Right cardiac atrium (tissue), 5 donors: ENCODE measurements at regions not wholly inside any gene's neighbourhood (a gene's known extent, or its start where the extent isn't known, plus 50 kb on each side); places are given as distances from the start of the nearest gene placed in this dataset.

Experiments
- ATAC-seq, 2 donors: fragments of 200-7000 bp; cut with Tn5 transposase; one replicate each; pipeline versions ENCODE4 v1.8.0 to v1.9.1; 2020; ENCODE audit warnings: moderate library complexity in 2 of 2, mild to moderate bottlenecking in 1 of 2
- DNase-seq, 3 donors: peaks; one replicate each; pipeline ENCODE4 v3.0.0-alpha.2; 2020
- H3K27ac ChIP-seq: one replicate; pipeline ENCODE4 v1.5.1; 2013; ENCODE audit warnings: mild to moderate bottlenecking, low read length, control low read depth, moderate library complexity
- H3K27me3 ChIP-seq: one replicate; pipeline ENCODE4 v1.6.1; 2013; ENCODE audit not compliant: control insufficient read depth, insufficient read depth
- H3K4me1 ChIP-seq: one replicate; pipeline ENCODE4 v1.6.1; 2013; ENCODE audit warnings: low read length; ENCODE audit not compliant: control insufficient read depth, insufficient read depth
- H3K4me3 ChIP-seq: one replicate; pipeline ENCODE4 v1.5.1; 2013; ENCODE audit warnings: low read length, control low read depth
- H3K9me3 ChIP-seq: one replicate; pipeline ENCODE4 v1.6.1; 2013; ENCODE audit warnings: low read length; ENCODE audit not compliant: control insufficient read depth
- WGBS: extraction: QIAGEN DNeasy Blood & Tissue Kit; methylation state at CpG from one replicate; pipeline ENCODE4 v1.1.7; 2013; 5-methylcytosine and 5-hydroxymethylcytosine counted together
- intact Hi-C, 4 donors: fragments of 100-400 bp; cut with DNase I; formaldehyde crosslinking; loops; one replicate each; pipeline versions ENCODE4 v1.11.0 to v1.14.0; 2022 to 2023
- donor health status: healthy with polysubstance abuse.
- donor health status: DM: no; HTN: yes; CAD: no.
- donor health status: DM: no; HTN: no; CAD: no.
- donor health status: DM: no; HTN: yes; CAD: no; lungs with severe emphysema.
- donor health status: DM: yes; HTN: yes; CAD: no.

- no peak for DNase-seq
- Histone ChIP-seq H3K27ac (no peak overlapping the region), H3K27me3 (no peaks in the 10 kb centered on the region), H3K4me1 (peaks cover 3% of the 10 kb centered on the region), H3K9me3 (no peaks in the 10 kb centered on the region), H3K4me3 (no peak overlapping the region)
- intact Hi-C loops: no loop called here
- 96% methylated on average over 3 of the region's 3 CpGs for WGBS
- no peak for ATAC-seq
These were observed 198.5 kb upstream of the NEBL start for GRCh38 chr10:21095494-21096055.

DNA sequence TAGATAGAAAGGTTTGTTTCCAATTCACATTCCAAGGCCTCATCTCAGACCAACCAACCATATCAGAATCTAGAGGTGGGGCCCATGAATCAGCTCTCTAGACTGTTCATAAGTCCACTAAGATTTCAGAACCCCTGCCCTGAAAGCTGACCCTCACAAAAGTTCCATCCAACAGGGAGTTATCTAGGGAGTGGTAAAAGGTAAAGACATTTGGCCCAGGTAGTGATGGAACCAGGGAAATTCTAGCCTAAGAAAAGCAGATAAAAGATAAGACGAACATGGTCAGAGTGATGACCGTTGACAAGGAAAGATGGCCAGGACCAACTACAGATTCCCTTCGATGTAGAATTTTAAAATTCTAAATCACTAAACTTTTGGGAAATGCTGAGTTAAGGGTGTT is 198.0 kb upstream of the NEBL start:
- H3K27me3 ChIP-seq: no peaks in the 10 kb centered on the region
- H3K4me3 ChIP-seq: no peak overlapping the region
- H3K27ac ChIP-seq: no peak overlapping the region
- intact Hi-C loops: no loop called here
- no peak for DNase-seq
- H3K9me3 ChIP-seq: no peaks in the 10 kb centered on the region
- no peak for ATAC-seq
- 87% methylated on average over 3 of the region's 3 CpGs for WGBS
- H3K4me1 ChIP-seq: peaks cover 3% of the 10 kb centered on the region

GRCh38 chr10:21092683-21093524 is 195.8 kb upstream of the NEBL start:
- intact Hi-C loops: no loop called here
- no peak for DNase-seq
- ATAC-seq: no peak
- Histone ChIP-seq H3K9me3 (no peaks in the 10 kb centered on the region), H3K4me3 (no peak overlapping the region), H3K4me1 (peaks cover 3% of the 10 kb centered on the region), H3K27me3 (no peaks in the 10 kb centered on the region), H3K27ac (no peak overlapping the region)
- 50% methylated on average over 5 of the region's 5 CpGs for WGBS

- Histone ChIP-seq H3K4me3 (no peak overlapping the region), H3K27ac (no peak overlapping the region), H3K9me3 (no peaks in the 10 kb centered on the region), H3K4me1 (peaks cover 3% of the 10 kb centered on the region), H3K27me3 (no peaks in the 10 kb centered on the region)
- 80% methylated on average over 6 of the region's 6 CpGs for WGBS
- intact Hi-C loops: no loop called here
- DNase-seq: no peak
- no peak for ATAC-seq
These were observed 193.5 kb upstream of the NEBL start for GRCh38 chr10:21090609-21091082.

- WGBS: 68% methylated on average over 4 of the region's 4 CpGs
- Histone ChIP-seq H3K27ac (no peak overlapping the region), H3K4me1 (no peaks in the 10 kb centered on the region), H3K4me3 (no peak overlapping the region), H3K27me3 (no peaks in the 10 kb centered on the region), H3K9me3 (no peaks in the 10 kb centered on the region)
- intact Hi-C loops: loop anchor here in 1 of 4 donors (10.0 kb wide), 1 partner anchor 177 kb away; no protein-coding TSS in a partner anchor
- ATAC-seq (no peak), DNase-seq (no peak)
These were observed 190.4 kb upstream of the NEBL start for GRCh38 chr10:21087476-21087875.

DNA sequence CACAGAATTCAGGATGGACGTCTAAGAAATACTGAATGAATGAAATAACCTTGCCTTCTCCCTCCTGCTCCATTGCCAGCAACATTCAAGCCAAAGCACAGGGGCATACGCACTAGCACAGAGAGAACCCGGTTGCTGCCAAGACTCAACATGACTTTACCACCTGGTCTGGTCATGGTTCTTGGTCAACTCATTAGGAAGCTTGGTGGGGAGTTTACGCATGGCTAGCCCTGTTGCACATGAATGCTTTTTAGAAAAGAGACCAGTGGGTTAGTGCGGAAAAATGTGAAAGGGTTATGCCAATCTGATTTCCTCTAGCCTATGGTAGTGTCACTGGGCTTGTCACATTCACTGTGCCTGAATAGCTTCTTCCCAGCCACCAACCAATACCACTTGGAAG is 187.6 kb upstream of the NEBL start:
- no peak for ATAC-seq
- Histone ChIP-seq H3K4me1 (no peaks in the 10 kb centered on the region), H3K9me3 (no peaks in the 10 kb centered on the region), H3K27me3 (no peaks in the 10 kb centered on the region), H3K4me3 (no peak overlapping the region), H3K27ac (no peak overlapping the region)
- intact Hi-C loops: loop anchor here in 2 of 4 donors (5.0 to 10.0 kb wide), 2 partner anchors 180 to 183 kb away; no protein-coding TSS in a partner anchor
- no peak for DNase-seq
- 93% methylated on average over 5 of the region's 5 CpGs for WGBS

DNA sequence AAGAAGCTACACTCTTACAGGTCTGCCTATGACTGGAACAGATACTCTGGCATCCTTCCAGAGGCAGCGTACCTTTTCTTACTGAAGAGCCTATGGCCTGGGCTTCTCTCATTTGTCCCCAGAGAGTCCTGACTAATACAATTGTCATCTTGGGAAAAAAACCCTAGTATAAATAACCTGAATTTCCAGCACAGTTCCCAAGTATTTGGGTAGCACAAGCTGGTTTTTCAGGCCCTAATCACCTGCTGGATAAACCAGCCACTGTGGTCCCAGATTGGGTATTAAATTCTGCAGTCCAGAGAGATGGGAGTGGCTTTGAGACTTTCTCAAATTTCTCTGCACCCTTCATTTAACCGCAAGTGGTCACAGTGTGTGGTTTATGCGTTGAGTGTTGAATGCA is 186.8 kb upstream of the NEBL start:
- Histone ChIP-seq H3K27me3 (no peaks in the 10 kb centered on the region), H3K4me3 (no peak overlapping the region), H3K4me1 (no peaks in the 10 kb centered on the region), H3K9me3 (no peaks in the 10 kb centered on the region), H3K27ac (no peak overlapping the region)
- DNase-seq (no peak), ATAC-seq (no peak)
- whole genome bisulfite sequencing: 82% methylated on average over 3 of the region's 3 CpGs
- intact Hi-C loops: loop anchor here in 2 of 4 donors (5.0 to 10.0 kb wide), 2 partner anchors 181 to 183 kb away; no protein-coding TSS in a partner anchor

DNA sequence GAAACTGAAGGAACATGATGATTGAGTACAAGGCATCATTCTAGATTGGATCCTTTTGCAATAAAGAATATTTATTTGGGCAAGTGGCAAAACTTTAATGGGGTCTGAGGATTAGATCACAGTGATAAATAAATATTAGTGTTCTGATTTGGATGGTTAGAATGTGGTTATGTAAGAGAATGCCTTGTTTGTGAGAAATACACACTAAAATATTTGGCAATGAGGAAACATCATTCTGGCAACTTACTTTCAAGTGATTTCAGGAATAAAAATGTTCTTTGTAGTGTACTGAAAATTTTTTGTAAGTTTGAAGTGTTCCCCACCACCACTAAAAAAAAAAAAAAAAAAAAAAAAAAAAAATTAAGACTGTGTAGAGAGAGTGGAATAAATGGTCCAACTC is 185.1 kb upstream of the NEBL start:
- intact Hi-C loops: loop anchor here in 2 of 4 donors (5.0 to 10.0 kb wide), 2 partner anchors 183 to 185 kb away; no protein-coding TSS in a partner anchor
- Histone ChIP-seq H3K27me3 (no peaks in the 10 kb centered on the region), H3K9me3 (no peaks in the 10 kb centered on the region), H3K4me1 (no peaks in the 10 kb centered on the region), H3K4me3 (no peak overlapping the region), H3K27ac (no peak overlapping the region)
- DNase-seq (no peak), ATAC-seq (no peak)

- intact Hi-C loops: loop anchor here in 2 of 4 donors (5.0 to 10.0 kb wide), 2 partner anchors 185 to 187 kb away; no protein-coding TSS in a partner anchor
- ATAC-seq (no peak), DNase-seq (no peak)
- WGBS: 56% methylated on average over 2 of the region's 2 CpGs
- Histone ChIP-seq H3K4me1 (no peaks in the 10 kb centered on the region), H3K9me3 (no peaks in the 10 kb centered on the region), H3K27ac (no peak overlapping the region), H3K4me3 (no peak overlapping the region), H3K27me3 (no peaks in the 10 kb centered on the region)
These were observed 183.2 kb upstream of the NEBL start for GRCh38 chr10:21080261-21080660.

DNA sequence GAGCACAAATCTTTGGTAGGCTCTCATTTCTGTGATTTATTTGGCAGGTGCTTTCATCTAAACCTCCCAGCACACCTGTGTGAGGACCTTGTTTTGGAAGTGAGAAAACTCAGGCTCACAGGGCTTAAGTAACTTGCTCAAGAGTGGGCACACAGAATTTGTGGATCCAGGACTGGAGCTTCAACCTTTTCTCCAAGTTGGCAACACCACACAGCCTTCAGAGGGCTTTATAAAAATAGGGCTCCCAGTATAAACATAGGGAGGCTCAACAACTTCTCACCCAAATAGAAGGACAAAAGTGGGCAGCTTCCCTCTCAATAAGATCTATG is 182.2 kb upstream of the NEBL start:
- Histone ChIP-seq H3K27me3 (no peaks in the 10 kb centered on the region), H3K4me1 (no peaks in the 10 kb centered on the region), H3K4me3 (no peak overlapping the region), H3K9me3 (no peaks in the 10 kb centered on the region), H3K27ac (no peak overlapping the region)
- DNase-seq (no peak), ATAC-seq (no peak)
- intact Hi-C loops: loop anchor here in 2 of 4 donors (2.0 kb wide), 1 partner anchor 190 kb away; no protein-coding TSS in a partner anchor
